HG03342 (cell line): ENCODE measurements at regions not wholly inside any gene's neighbourhood (a gene's known extent, or its start where the extent isn't known, plus 50 kb on each side); places are given as distances from the start of the nearest gene placed in this dataset.
"Not testable (repeated sequence)": the region's sequence is repeated elsewhere in the genome, so short reads cannot be mapped to it uniquely, and the experiment has no call there.

Source experiments
- ATAC-seq: cut with Tn5 transposase; IDR thresholded peaks from one replicate; pipeline ENCODE4 v1.9.1; 2021; ENCODE audit warnings: mild to moderate bottlenecking, moderate library complexity; ENCODE audit not compliant: unreplicated experiment

DNA sequence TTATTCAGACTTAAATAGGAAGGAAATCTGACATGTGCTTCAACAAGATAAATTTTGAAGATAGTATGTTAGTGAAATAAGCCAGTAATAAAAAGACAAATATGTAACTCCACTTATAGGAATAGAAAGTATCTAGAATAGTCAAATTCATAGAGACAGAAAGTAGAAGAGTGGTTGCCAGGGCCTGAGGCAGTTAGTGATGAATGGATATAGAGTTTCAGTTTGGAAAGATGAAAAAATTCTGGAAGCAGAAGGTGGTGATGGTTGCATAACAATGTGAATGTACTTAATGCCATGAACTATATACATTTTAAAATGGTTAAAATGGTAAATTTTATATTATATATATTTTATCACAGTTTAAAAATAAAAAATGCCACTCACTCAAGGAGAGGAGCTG lies 54.3 kb downstream of the HAND2 start:
- no peak for ATAC-seq

DNA sequence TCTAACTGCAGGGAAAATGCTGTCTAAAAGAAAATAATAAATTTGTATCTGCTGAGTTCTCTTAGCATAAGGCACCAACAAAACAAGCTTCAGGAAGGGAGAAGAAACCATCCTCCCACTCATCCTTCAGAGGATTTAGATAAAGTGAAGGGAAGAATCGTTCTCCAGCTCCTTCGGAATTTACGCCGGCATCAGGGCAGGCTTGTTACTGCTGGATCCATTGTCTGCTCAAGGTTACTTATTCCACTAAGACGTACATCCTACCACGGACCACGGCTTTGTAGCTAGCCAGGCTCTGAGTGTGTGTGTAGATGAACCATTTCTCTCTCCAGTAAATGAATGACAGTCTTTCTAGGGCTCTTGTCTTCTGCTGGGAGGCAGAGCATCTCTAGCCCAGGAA lies 60.4 kb downstream of the HAND2 start:
- no peak for ATAC-seq

DNA sequence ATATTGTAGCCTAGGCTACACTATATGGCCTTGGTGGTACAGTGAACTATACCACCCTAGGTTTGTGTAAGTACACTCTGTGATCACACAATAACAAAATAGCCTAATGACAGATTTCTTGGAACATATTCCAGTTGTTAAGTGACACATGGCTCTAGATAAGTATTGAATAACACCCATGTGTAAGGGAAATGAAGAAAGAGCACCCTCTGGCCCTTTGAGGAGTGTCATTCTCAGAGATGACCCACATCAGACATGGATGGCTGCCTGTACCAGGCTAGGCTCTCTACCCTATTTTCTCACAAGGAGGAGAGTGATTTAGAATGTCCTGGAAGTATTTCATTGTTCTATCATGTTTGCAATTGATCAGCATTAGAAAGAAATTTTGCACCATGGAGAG lies 61.7 kb downstream of the HAND2 start:
- no peak for ATAC-seq

DNA sequence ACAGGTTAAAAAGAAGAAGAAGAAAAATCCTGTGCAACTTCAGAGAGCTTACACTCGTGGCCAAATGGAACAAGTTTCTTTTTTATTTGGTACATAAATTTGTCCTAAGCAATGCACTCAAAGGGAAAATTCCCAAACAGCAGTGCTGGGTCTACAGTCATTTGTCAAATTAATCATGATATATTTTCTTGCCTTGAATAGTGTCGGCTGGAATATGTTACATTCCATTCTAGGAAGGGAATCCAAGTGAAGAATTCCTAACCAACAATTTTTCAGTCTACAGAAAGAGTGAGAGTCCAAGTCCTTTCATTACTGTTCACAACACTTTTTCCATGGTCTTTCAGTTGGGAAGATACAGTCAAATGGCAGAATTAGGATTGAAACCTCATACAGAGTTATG lies 63.9 kb downstream of the HAND2 start:
- no peak for ATAC-seq

DNA sequence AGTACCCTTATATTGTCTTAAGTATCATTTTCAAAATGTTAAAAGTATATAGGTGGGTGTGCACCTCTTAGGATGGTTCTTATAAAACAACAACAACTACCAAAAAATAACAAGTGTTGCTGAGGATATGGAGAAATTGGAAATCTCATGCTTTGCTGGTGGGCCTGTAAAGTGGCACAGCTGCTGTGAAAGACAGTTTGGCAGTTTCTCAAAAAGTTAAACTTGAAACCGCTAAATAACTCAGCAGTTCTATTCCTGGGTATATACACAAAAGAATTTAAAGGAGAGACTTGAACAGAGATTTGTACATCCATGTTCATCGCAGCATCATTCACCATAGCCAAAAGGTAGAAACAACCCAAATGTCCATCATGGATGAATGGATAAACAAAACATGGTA lies 65.5 kb downstream of the HAND2 start:
- no peak for ATAC-seq

DNA sequence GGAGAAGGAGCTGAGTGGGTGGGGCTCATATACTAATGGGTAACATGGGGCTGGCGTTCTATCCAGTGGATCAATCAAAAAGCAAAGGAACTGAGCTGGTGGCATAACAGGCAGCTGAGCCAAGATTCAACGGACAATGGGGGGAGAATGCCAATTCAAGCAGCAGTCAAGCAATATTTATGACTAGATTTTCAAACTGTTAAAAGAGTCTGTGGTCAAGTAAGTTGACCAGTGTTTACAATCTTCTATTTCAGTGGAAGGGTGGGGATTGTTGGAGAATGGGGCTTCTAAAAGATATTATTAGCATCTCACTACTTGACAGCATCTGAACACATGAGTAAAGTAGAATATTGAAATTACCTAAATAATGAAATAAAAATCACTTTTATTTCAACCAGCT lies 64.9 kb upstream of the SCRG1 start:
- ATAC-seq, result no peak

DNA sequence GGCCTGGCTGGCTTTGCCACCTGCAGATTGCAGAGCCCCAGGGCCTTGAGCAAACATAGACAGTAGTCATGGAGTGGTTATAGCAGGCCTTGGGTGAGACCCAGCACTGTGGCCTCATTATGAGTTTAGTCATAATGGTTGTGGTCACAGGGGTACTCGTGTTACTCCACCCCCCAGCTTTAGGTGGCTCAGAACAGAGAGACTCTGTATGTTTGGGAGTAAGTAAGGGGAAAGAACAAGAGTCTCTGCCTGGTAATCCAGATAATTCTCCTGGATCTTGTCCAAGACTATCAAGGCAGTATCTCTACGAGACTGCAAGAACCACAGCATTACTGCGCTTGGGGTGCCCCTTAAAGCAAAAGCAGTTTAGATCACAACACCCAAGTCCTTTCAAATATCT lies 62.3 kb upstream of the SCRG1 start:
- ATAC-seq, result no peak

DNA sequence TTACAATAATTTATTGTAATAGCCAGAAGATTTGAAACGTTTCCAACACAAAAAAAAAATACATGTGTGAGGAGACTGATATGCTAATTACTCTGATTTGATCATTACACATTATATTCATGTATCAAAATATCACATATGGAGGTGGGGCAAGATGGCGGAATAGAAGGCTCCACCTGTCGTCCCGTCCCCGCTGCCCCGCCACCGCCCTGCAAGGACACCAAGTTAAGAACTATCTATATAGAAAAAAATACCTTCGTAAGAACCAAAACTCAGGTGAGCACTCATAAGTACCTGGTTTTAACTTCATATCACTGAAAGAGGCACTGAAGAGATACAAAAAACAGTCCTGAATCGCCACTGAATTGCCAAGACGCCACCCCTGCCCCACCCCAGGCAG lies 60.9 kb upstream of the SCRG1 start:
- ATAC-seq, result no peak

DNA sequence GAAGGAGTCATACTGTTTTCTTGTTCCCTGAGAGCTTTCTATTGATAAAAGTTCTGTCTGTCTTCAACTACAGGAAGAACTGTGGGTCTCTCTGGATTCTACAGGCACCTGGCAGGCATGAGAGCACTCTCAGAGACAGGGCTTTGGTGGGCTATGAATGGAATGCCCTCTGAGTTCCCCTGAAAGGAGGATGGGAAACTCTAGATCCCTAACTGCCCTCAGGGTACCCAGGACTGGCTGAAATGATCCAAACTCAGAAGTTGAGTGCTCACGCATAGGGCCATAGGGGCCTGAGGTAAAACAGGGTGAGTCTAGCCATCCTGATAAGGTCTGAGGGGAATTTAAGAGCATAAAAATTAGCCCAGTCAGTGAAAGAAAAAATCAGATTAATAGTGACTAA lies 59.0 kb upstream of the SCRG1 start:
- ATAC-seq, result no peak

DNA sequence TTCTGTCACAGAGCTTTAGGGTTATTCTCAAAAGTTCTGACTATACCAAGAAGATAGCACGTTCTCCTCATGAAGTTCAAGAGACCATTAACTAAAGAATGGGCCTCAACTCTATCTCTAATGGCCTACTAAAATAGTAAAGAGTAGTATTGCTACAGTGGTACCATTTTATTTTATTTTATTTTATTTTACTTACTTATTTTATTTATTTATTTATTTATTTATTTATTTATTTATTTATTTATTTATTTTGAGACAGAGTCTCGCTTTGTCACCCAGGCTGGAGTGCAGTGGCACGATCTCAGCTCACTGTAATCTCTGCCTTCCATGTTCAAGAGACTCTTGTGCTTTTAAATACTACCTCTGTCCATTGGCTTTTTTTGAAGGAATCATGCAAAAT lies 52.5 kb upstream of the SCRG1 start:
- not testable (repeated sequence) for ATAC-seq

DNA sequence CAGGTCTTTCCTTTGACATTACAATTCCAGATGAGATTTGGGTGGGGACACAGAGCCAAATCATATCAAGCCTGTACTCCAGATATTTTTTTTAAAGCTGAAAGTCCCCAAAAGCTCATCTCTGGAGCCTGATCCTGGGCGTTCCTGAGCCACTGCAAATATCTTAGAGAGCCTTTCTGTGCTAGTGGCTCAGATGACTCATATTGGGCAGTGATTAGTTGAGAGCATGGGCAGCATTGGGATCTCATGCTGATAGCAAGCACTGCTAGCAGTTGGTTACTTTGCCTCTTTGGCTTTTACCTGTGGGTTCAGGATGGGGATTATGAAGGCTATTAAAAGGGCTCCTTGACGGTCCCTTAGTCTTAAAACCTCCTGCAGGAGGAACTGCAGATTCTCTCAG lies 51.4 kb upstream of the SCRG1 start:
- ATAC-seq, result no peak

DNA sequence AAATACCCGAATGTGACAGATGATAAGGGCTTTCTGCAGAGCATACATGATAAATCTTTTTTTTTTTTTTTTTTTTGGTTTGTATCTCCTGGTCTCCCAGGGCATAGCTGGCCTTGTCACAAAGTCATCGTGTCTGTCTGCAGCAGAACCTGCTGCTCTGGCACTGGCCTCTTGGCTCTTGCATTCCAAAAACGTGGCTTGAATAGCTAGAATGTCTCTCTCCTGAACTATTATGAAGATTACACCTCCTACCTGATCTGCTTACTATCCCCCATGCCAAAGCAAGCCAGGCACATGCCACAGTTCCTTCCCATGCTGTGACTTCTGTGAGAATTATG lies 50.4 kb upstream of the SCRG1 start:
- ATAC-seq, result no peak

DNA sequence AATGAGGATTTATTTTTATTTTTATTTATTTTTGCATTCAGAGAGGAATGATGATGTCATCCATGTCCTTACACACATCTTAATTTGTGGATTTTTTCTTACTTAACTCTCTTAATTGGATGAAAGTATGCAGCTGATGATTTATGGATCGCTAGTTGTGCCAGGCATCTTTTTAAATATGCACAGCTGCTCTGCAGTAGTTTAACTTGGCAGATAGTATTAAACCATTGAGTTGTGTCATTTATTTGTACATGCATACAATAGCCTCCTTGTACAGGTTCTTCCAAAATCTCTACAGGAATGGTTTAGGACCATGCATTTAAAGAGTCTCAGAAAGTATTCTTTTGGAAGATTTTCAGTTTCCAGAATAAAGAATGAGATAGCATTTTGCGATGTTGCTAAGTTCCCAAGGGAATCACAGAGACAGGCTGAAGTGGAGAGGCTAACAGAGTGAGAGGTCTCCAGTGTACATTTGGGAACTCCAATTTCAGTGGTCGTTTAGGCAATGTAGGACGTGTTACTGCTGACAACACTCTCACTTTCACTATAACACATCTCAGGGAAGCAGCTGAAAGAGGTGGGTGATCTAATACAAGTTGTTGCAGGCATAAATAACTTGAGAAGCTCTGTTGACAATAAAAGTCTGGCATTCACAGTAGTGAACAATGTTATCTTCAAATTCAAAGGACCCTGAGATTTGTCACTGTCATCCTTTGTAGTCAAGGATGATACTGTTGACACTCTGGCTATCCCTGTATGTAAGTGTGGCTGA lies 49.9 kb upstream of the SCRG1 start:
- ATAC-seq, result peak; percentile 47
